HepG2 (cell line): ENCODE measurements at regions not wholly inside any gene's neighbourhood (a gene's known extent, or its start where the extent isn't known, plus 50 kb on each side); places are given as distances from the start of the nearest gene placed in this dataset.
A peak's percentile ranks its signal among the peaks of the same experiment; 100 is the strongest.

ENCODE experiments used
- ATAC-seq: fragments of 200-7000 bp; cut with Tn5 transposase; 3 replicates; pipeline ENCODE4 v1.9.1; 2020; ENCODE audit warnings: mild to moderate bottlenecking, moderate library complexity
- BruUV-seq: library from RNA; stranded (reverse); fragments of 400-500 nt; replicated peaks from 2 replicates; lab custom pipeline; 2021; lab: Mats Ljungman, UMichigan
- CTCF ChIA-PET: fragments of 300-600 bp; formaldehyde crosslinking; extraction: SDS; loops from one replicate; lab custom pipeline; 2021; ENCODE audit warnings: low total read pairs, inconsistent platforms, low intra/inter-chr PET ratio; lab: Yijun Ruan, JAX
- POLR2A ChIA-PET: fragments of 350-600 bp; sonication (Branson Sonifier 250); formaldehyde crosslinking; loops from one replicate; lab custom pipeline; 2020; ENCODE audit warnings: antibody characterized with exemption, inconsistent platforms; lab: Yijun Ruan, JAX
- DNase-seq: peaks from one replicate; pipeline ENCODE4 v3.0.0-alpha.2; 2015; ENCODE audit warnings: low spot score
- FAIRE-seq: peaks from 3 replicates; lab custom pipeline; 2011; peaks lifted over from hg19 to GRCh38; lab: Jason Lieb, UNC
- H2AFZ ChIP-seq: one replicate; pipeline ENCODE4 v1.6.1; 2011; ENCODE audit warnings: low read length, inconsistent platforms
- H3K27ac ChIP-seq: fragments of 300-600 bp; 3 replicates; pipeline ENCODE4 v1.8.0; 2011; ENCODE audit warnings: mixed run types, mild to moderate bottlenecking, mixed read lengths, low read length, inconsistent platforms; ENCODE audit not compliant: insufficient read depth; ENCODE audit errors: extremely low read length
- H3K27me3 ChIP-seq, 2 experiments: fragments of 200-600 bp in 1 of 2; 2 replicates in 1 of 2; 3 replicates in 1 of 2; pipeline versions ENCODE4 v1.6.0 to v1.8.0; 2011; ENCODE audit warnings: low read length in 2 of 2, mild to moderate bottlenecking in 2 of 2, moderate library complexity in 2 of 2, inconsistent platforms in 1 of 2; ENCODE audit not compliant: insufficient read depth in 2 of 2, control insufficient read depth in 1 of 2
- H3K36me3 ChIP-seq, 2 experiments: fragments of 200-600 bp in 1 of 2; replicated peaks in 1 of 2; 2 replicates in 1 of 2; 3 replicates in 1 of 2; pipeline versions ENCODE4 v1.5.1 to v1.8.0; 2011; ENCODE audit warnings: low read length in 2 of 2, inconsistent platforms in 1 of 2; ENCODE audit not compliant: insufficient read depth in 2 of 2, control insufficient read depth in 1 of 2
- H3K4me1 ChIP-seq: 2 replicates; pipeline ENCODE4 v1.5.1; 2012; ENCODE audit warnings: low read length, inconsistent platforms; ENCODE audit not compliant: insufficient read depth
- H3K4me2 ChIP-seq: 2 replicates; pipeline ENCODE4 v1.6.0; 2011; ENCODE audit warnings: low read depth, low read length, inconsistent platforms
- H3K4me3 ChIP-seq, 3 experiments: fragments of 200-600 bp in 1 of 3; sonication (generic), shearing (Covaris generic) in 1 of 3; replicated peaks in 1 of 3; 2 replicates each; pipeline ENCODE4 v1.5.1; 2011 to 2016; ENCODE audit warnings: low read length in 3 of 3, inconsistent platforms in 2 of 3, low read depth in 2 of 3, mild to moderate bottlenecking in 2 of 3, control low read depth in 1 of 3, mixed read lengths in 1 of 3; ENCODE audit not compliant: insufficient read depth in 1 of 3
- H3K79me2 ChIP-seq: one replicate; pipeline ENCODE4 v1.6.1; 2011; ENCODE audit warnings: low read length, inconsistent platforms; ENCODE audit not compliant: insufficient read depth
- H3K9ac ChIP-seq: 2 replicates; pipeline ENCODE4 v1.6.0; 2011; ENCODE audit warnings: mild to moderate bottlenecking, low read depth, low read length, inconsistent platforms; ENCODE audit not compliant: insufficient read depth
- H3K9me3 ChIP-seq: 2 replicates; pipeline ENCODE4 v1.5.1; 2012; ENCODE audit warnings: mild to moderate bottlenecking, low read length
- H4K20me1 ChIP-seq: 2 replicates; pipeline ENCODE4 v1.6.0; 2011; ENCODE audit warnings: inconsistent platforms, mild to moderate bottlenecking, low read length, moderate library complexity; ENCODE audit not compliant: insufficient read depth
- CBX5 ChIP-seq: sonication (generic); formaldehyde crosslinking; IDR thresholded peaks from 2 replicates; pipeline ENCODE4 v1.4.0; 2020; ENCODE audit warnings: missing genetic modification reagents, borderline replicate concordance
- ELF1 ChIP-seq: sonication (generic); formaldehyde crosslinking; IDR thresholded peaks from 2 replicates; pipeline ENCODE4 v1.4.0; 2020; ENCODE audit warnings: missing genetic modification reagents
- EP300 ChIP-seq, 3 experiments: sonication (generic) in 1 of 3; formaldehyde crosslinking in 1 of 3; IDR thresholded peaks; 2 replicates each; pipeline versions ENCODE4 v1.5.1 to v1.6.1; 2011 to 2020; ENCODE audit warnings: low read depth in 2 of 3, low read length in 2 of 3, borderline replicate concordance in 1 of 3, improper control_type of control experiment in 1 of 3, mild to moderate bottlenecking in 1 of 3, missing genetic modification reagents in 1 of 3, moderate library complexity in 1 of 3
- ESRRA ChIP-seq: sonication (generic); formaldehyde crosslinking; IDR thresholded peaks from 2 replicates; pipeline ENCODE4 v1.5.1; 2020; ENCODE audit warnings: mild to moderate bottlenecking, low read depth, missing genetic modification reagents
- GATAD2A ChIP-seq: IDR thresholded peaks from 2 replicates; pipeline ENCODE4 v1.6.1; 2016
- HOMEZ ChIP-seq: IDR thresholded peaks from 2 replicates; pipeline ENCODE4 v1.6.1; 2016; ENCODE audit warnings: low read depth
- NFYB ChIP-seq: sonication (generic); formaldehyde crosslinking; IDR thresholded peaks from 2 replicates; pipeline ENCODE4 v1.4.0; 2020; ENCODE audit warnings: missing genetic modification reagents
- POGZ ChIP-seq: sonication (generic); formaldehyde crosslinking; IDR thresholded peaks from 2 replicates; pipeline ENCODE4 v1.4.0; 2020; ENCODE audit warnings: mild to moderate bottlenecking, missing genetic modification reagents
- RAD21 ChIP-seq: fragments of 450-650 bp; formaldehyde crosslinking; IDR thresholded peaks from 2 replicates; pipeline ENCODE4 v1.5.0; 2020; ENCODE audit warnings: mild to moderate bottlenecking
- THYN1 ChIP-seq: sonication (generic); formaldehyde crosslinking; IDR thresholded peaks from 2 replicates; pipeline ENCODE4 v1.8.1; 2023; ENCODE audit warnings: low read depth, mild to moderate bottlenecking, moderate library complexity, missing genetic modification reagents, borderline replicate concordance
- ZNF138 ChIP-seq: sonication (generic); formaldehyde crosslinking; IDR thresholded peaks from 2 replicates; pipeline ENCODE4 v1.5.0; 2020; ENCODE audit warnings: mild to moderate bottlenecking, low read depth, missing genetic modification reagents
- ZNF646 ChIP-seq: sonication (generic); formaldehyde crosslinking; IDR thresholded peaks from 2 replicates; pipeline ENCODE4 v1.9.0; 2021; ENCODE audit warnings: mild to moderate bottlenecking, missing genetic modification reagents
- ZSCAN20 ChIP-seq: sonication (generic); formaldehyde crosslinking; IDR thresholded peaks from 2 replicates; pipeline ENCODE4 v1.4.0; 2020; ENCODE audit warnings: missing genetic modification reagents, mild to moderate bottlenecking, borderline replicate concordance
- WGBS: methylation state at CpG from one replicate; pipeline ENCODE4 v1.1.6; 2017; ENCODE audit warnings: low lambda C conversion rate; 5-methylcytosine and 5-hydroxymethylcytosine counted together
- in situ Hi-C: cut with HindIII; loops from 2 replicates; pipeline ENCODE4 v1.10.0; 2017; ENCODE audit warnings: low pct_unique_long_range_greater_than_20kb; ENCODE audit not compliant: extremely low pct_ligation_motif_present
- intact Hi-C: fragments of 100-400 bp; cut with micrococcal nuclease; formaldehyde crosslinking; loops from one replicate; pipeline ENCODE4 v1.10.0; 2022; ENCODE audit not compliant: unreplicated experiment
- TF ChIP-seq, protein P1 (sequence below): sonication (generic); formaldehyde crosslinking; IDR thresholded peaks from 2 replicates; pipeline ENCODE4 v1.4.0; 2020; ENCODE audit warnings: mild to moderate bottlenecking, missing genetic modification reagents
- TF ChIP-seq, protein P2 (sequence below): sonication (generic); formaldehyde crosslinking; conservative IDR thresholded peaks from 2 replicates; pipeline ENCODE4 v1.4.0; 2020; ENCODE audit warnings: missing genetic modification reagents

DNA sequence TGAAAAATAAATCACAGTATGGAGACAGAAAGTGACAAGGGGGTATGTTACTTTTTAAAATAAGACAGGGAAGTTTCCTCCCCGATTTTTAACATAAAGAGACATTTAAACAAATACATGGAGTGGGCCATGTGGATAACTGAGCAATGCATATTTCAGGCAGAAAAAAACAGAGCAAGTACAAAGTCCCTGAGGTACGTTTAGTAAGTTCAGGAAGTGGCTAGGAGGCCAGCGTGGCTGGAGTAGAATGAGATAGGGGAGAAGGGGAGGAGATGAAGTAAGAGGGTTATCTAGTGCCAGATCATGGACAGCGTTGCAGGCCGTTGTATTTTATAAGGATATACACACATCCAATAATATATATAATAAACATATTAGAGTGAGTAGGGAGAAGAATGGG lies 84.2 kb upstream of the ELL2 start:
- H3K36me3 ChIP-seq = no peaks in the 10 kb centered on the region
- intact Hi-C loops = loop anchor here (5.0 kb wide), 1 partner anchor 84 kb away; the partner anchor contains the start of gene ELL2
- no peak overlapping the region for H2AFZ ChIP-seq
- H4K20me1 ChIP-seq = no peaks in the 10 kb centered on the region
- H3K4me2 ChIP-seq = 0 out of 2 replicates have a peak overlapping the region, but pooled peaks have one; percentile 18
- no peaks in the 10 kb centered on the region for H3K9me3 ChIP-seq
- POLR2A ChIA-PET = no interaction called here
- ATAC-seq = no peak
- DNase-seq = peak; percentile 34
- peaks cover 40% of the 10 kb centered on the region for H3K4me1 ChIP-seq
- H3K79me2 ChIP-seq = no peaks in the 10 kb centered on the region
- CTCF ChIA-PET = no interaction called here
- FAIRE-seq = no peak
- WGBS = 41% methylated on average over 5 of the region's 5 CpGs
- no peak overlapping the region for H3K4me3 ChIP-seq
- H3K27me3 ChIP-seq = no peaks in the 10 kb centered on the region
- H3K27ac ChIP-seq = no peak overlapping the region
- H3K9ac ChIP-seq = no peak overlapping the region
- in situ Hi-C loops = no loop called here
- BruUV-seq = no TSS peak
- TF ChIP-seq EP300 (IDR thresholded peaks at IDR 0.05; ENCODE audit: low read depth in 2 of 2, low read length in 2 of 2) (peak in 1 of 2 experiments; percentile 25; a peak in 1 of 4 replicates), EP300 (CRISPR knock-in tag; IDR thresholded peaks at IDR 0.05; ENCODE audit: borderline replicate concordance) (no peak), THYN1 (CRISPR knock-in tag) (no peak), ELF1 (CRISPR knock-in tag) (peak; percentile 60; the same call in 1 of the 2 replicates), NFYB (CRISPR knock-in tag) (no peak), ESRRA (CRISPR knock-in tag) (no peak), CBX5 (CRISPR knock-in tag) (no peak), ZNF646 (CRISPR knock-in tag) (no peak), ZNF138 (CRISPR knock-in tag) (no peak), RAD21 (no peak), POGZ (CRISPR knock-in tag) (peak; percentile 80), HOMEZ (peak; percentile 80), ZSCAN20 (CRISPR knock-in tag) (no peak), GATAD2A (CRISPR knock-in tag) (0 out of 2 replicates have a peak, but pooled peaks have one; percentile 47)
- TF ChIP-seq, protein P1, sequence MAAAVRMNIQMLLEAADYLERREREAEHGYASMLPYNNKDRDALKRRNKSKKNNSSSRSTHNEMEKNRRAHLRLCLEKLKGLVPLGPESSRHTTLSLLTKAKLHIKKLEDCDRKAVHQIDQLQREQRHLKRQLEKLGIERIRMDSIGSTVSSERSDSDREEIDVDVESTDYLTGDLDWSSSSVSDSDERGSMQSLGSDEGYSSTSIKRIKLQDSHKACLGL (CRISPR knock-in tag) = no peak
- TF ChIP-seq, protein P2, sequence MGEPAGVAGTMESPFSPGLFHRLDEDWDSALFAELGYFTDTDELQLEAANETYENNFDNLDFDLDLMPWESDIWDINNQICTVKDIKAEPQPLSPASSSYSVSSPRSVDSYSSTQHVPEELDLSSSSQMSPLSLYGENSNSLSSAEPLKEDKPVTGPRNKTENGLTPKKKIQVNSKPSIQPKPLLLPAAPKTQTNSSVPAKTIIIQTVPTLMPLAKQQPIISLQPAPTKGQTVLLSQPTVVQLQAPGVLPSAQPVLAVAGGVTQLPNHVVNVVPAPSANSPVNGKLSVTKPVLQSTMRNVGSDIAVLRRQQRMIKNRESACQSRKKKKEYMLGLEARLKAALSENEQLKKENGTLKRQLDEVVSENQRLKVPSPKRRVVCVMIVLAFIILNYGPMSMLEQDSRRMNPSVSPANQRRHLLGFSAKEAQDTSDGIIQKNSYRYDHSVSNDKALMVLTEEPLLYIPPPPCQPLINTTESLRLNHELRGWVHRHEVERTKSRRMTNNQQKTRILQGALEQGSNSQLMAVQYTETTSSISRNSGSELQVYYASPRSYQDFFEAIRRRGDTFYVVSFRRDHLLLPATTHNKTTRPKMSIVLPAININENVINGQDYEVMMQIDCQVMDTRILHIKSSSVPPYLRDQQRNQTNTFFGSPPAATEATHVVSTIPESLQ (CRISPR knock-in tag) = no peak
